PFSK-1 (cell line): ENCODE measurements at regions not wholly inside any gene's neighbourhood (a gene's known extent, or its start where the extent isn't known, plus 50 kb on each side); places are given as distances from the start of the nearest gene placed in this dataset.

Experiments
- FOXP2 ChIP-seq: optimal IDR thresholded peaks from 2 replicates; pipeline ENCODE3; 2011; ENCODE audit warnings: borderline replicate concordance, control low read depth, inconsistent platforms; ENCODE audit not compliant: insufficient read depth; ENCODE audit errors: extremely low read length, extremely low read depth
- TAF1 ChIP-seq: IDR thresholded peaks from 2 replicates; pipeline ENCODE4 v1.6.1; 2012; ENCODE audit warnings: low read length, control low read depth, borderline replicate concordance; ENCODE audit not compliant: insufficient read depth

DNA sequence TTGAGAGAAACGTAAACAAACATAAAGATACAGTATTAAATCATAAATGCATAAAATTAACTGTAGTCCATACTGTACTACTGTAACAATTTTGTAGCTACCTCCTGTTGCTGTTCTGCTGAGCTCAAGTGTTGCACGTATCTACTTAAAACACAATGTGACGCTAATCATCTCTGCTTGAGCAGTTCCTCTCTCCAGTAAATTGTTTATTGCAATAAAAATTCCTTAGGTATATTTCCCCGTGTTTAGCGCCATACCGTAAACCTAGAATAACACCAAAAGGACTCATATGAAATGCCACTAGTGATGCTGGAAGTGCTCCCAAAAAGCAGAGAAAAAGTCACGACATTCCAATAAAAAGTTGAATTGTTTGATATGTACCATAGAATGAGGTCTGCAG lies 152.3 kb downstream of the LRRN1 start:
- TF ChIP-seq TAF1, result no peak
- no peak for TF ChIP-seq FOXP2
